GM18511 (cell line): ENCODE measurements at regions not wholly inside any gene's neighbourhood (a gene's known extent, or its start where the extent isn't known, plus 50 kb on each side); places are given as distances from the start of the nearest gene placed in this dataset.

Experiments
- ATAC-seq: cut with Tn5 transposase; IDR thresholded peaks from one replicate; pipeline ENCODE4 v1.9.1; 2021; ENCODE audit warnings: mild to moderate bottlenecking, moderate library complexity; ENCODE audit not compliant: unreplicated experiment

- ATAC-seq: peak; percentile 85
These were observed 401.2 kb downstream of the GALR1 start for GRCh38 chr18:77650799-77651385.

- ATAC-seq: no peak
These were observed 401.8 kb downstream of the GALR1 start for GRCh38 chr18:77651441-77651840.

GRCh38 chr18:77653792-77654191, 404.1 kb downstream of the GALR1 start:
- ATAC-seq: no peak

- no peak for ATAC-seq
These were observed 404.7 kb downstream of the GALR1 start for GRCh38 chr18:77654302-77654701.

GRCh38 chr18:77657651-77658298, 408.1 kb downstream of the GALR1 start:
- no peak for ATAC-seq

- ATAC-seq: no peak
These were observed 408.6 kb downstream of the GALR1 start for GRCh38 chr18:77658299-77658662.

- ATAC-seq: no peak
These were observed 409.3 kb downstream of the GALR1 start for GRCh38 chr18:77658751-77659448.

- no peak for ATAC-seq
These were observed 417.0 kb downstream of the GALR1 start for GRCh38 chr18:77666613-77667012.

GRCh38 chr18:77668219-77668618, 418.6 kb downstream of the GALR1 start:
- no peak for ATAC-seq

GRCh38 chr18:77669331-77669730, 419.7 kb downstream of the GALR1 start:
- no peak for ATAC-seq

- ATAC-seq: no peak
These were observed 422.0 kb downstream of the GALR1 start for GRCh38 chr18:77671456-77672167.

- no peak for ATAC-seq
These were observed 427.3 kb downstream of the GALR1 start for GRCh38 chr18:77676910-77677309.

- no peak for ATAC-seq
These were observed 427.9 kb downstream of the GALR1 start for GRCh38 chr18:77677536-77677935.

GRCh38 chr18:77679869-77680268, 430.2 kb downstream of the GALR1 start:
- no peak for ATAC-seq

- ATAC-seq: no peak
These were observed 450.4 kb downstream of the GALR1 start for GRCh38 chr18:77700051-77700450.

GRCh38 chr18:77701977-77702376, 452.3 kb downstream of the GALR1 start:
- ATAC-seq: no peak

- ATAC-seq: no peak
These were observed 453.0 kb downstream of the GALR1 start for GRCh38 chr18:77702686-77703085.

- ATAC-seq: no peak
These were observed 455.7 kb downstream of the GALR1 start for GRCh38 chr18:77705301-77705700.

- ATAC-seq: peak; percentile 93
These were observed 459.3 kb downstream of the GALR1 start for GRCh38 chr18:77708826-77709506.

GRCh38 chr18:77711096-77711495, 461.4 kb downstream of the GALR1 start:
- ATAC-seq: no peak

- ATAC-seq: no peak
These were observed 465.1 kb downstream of the GALR1 start for GRCh38 chr18:77714716-77715115.
